DMS153 (cell line): ENCODE measurements at regions not wholly inside any gene's neighbourhood (a gene's known extent, or its start where the extent isn't known, plus 50 kb on each side); places are given as distances from the start of the nearest gene placed in this dataset.
"Not testable (repeated sequence)": the region's sequence is repeated elsewhere in the genome, so short reads cannot be mapped to it uniquely, and the experiment has no call there.

Experiments used
- DNase-seq: peaks from one replicate; lab custom pipeline; 2025; lab: John Stamatoyannopoulos, UW

DNA sequence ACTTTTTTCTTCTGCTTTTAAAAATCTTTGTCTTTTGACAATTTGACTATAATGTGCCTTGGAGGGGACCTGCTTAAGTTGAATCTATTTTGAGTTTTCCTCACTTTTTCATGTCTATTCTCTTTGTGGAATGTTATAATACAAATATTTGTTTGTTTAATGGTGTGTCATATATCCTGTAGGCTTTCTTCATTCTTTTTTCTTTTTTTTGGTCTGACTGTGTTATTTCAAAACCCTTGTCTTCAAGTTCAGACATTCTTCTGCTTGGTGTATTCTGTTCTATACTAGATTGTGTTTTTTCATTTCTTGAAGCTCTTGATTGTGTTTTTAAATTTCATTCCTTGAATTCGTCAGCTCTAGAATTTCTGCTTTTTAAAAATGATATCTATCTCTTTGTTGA, 228.2 kb downstream of the STK31 start:
- DNase-seq = no peak

- no peak for DNase-seq
Measured at GRCh38 chr7:23938937-23939552, 229.0 kb downstream of the STK31 start.

DNA sequence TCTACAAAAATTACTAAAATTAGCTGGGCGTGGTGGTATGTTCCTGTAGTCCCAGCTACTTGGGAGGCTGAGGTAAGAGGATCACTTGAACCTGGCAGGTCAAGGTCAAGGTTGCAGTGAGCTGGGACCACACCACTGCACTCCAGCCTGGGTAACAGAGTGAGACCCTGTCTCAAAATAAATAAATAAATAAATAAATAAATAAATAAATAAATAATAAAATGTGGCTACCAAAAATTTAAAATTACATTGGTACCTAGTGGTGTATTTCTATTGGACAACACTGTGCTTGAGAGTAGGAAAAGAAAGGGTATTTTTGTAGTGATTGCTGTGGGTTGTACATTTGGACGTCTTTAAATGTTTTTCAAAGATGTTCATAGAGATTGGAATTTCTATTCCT, 229.7 kb downstream of the STK31 start:
- not testable (repeated sequence) for DNase-seq

DNA sequence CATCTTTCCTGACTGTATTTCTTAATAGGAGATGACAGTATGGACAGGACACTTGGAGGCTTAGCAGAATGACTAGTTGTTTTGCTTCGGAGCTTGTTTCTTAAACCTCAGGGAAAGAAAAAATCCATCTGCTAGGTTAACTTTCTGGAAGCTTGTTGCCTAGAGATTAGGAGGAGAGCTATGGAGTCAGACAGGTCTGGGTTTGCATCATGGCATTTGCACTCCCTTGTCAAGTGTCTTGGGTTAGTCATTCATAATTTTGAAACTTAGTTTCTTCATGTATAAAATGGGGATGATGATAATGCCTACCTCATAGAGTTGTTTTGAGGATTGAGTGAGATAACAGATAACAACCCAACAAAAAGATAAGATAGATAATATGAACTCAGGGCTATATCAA, 231.5 kb downstream of the STK31 start:
- no peak for DNase-seq

- DNase-seq = no peak
Measured at GRCh38 chr7:23942032-23942431, 232.0 kb downstream of the STK31 start.

DNA sequence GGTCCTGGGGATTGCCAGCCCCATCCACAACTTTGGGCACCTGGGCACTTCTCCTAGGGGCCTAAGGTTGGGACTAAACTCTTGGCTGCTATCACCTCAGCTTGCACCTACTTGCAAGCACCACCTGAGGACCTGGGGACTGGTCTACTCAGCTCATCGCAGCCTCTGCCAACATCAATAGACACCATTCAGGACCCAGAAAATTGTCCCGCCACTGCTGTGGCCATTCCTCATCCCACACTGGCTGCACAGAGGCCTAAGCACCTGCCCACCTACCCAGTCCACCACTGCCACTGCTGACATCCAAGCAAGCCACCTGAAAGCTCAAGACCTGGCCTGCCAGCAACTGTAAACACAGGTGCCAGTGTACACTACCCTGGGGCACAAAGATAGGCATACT, 234.1 kb downstream of the STK31 start:
- no peak for DNase-seq

DNA sequence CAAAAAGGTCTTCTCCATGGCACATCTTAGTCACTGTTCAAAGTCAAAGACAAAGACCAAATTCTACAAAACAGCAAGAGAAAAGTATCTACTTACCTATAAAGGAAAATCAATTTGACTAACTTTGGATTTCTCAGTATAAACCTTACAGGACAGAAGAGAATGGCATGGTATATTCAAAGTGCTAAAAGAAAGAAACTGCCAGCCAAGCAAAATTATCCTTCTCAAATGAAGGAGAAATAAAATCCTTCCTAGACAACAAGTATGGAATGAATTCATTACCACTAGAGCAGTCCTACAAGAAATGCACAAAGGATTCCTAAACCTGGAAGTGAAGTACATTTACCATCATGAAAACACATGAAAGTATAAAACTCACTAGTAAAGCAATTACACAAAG, 235.5 kb downstream of the STK31 start:
- no peak for DNase-seq

- DNase-seq = no peak
Measured at GRCh38 chr7:23955145-23955544, 245.1 kb downstream of the STK31 start.

GRCh38 chr7:23955600-23956149, 245.7 kb downstream of the STK31 start:
- DNase-seq = no peak

DNA sequence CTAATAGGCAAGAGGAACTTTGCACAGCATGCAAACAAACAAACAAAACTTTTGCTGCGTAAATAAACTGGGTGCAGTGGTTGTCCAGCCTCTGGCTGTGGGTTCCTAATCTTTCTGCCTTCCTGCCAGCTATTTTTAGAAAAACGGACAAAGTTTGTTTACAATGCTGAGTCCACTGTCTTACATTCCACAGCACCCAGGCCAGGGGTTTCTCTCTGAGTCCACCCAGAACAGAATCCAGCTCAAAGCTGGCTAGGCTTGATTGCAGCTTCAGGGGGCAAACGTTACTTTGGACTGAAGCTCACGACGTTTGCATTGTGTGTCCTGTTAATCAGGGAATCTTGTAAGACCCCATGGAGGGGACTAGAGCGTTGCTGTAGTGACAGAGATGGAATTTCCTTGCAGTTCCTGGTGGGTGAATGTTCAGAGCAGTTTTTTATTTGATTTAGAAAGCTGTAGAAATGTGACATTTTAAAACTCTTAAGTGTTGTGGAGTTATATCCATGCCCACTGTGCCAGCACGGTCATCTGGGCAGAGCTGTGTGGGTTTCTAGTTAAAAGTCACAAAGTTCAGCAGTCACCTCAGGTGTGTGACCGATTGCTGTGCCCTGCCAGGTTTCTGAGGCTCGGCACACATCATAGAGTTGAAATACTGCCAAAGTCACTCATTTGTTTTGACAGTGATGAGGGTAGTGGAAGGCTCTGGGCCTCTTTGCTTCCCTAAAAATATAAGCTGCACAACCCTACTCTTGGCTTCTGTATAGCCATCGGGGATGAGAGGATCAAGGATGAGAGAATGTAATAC, 247.0 kb downstream of the STK31 start:
- DNase-seq = no peak

GRCh38 chr7:23959821-23960220, 249.8 kb downstream of the STK31 start:
- DNase-seq = no peak

DNA sequence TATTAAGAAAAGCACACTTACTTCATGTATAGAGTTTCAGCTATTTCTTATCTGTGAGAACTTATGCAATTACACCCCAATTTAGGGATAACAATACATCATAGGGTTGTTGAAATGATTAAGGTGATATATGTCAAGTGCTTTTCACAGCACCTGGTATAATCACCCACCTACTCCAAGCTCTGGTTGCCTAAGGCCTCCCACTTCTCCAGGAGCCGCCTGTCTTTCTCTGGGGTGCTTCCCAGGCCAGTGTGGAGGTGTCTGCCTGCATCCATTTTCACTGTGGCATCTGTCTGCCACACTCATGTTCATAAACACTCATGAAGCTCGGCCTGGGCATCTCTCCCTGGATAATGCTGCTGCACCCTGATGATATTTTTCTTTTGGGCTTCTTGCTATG, 250.3 kb downstream of the STK31 start:
- no peak for DNase-seq

GRCh38 chr7:23963461-23964165, 253.6 kb downstream of the STK31 start:
- DNase-seq = no peak

DNA sequence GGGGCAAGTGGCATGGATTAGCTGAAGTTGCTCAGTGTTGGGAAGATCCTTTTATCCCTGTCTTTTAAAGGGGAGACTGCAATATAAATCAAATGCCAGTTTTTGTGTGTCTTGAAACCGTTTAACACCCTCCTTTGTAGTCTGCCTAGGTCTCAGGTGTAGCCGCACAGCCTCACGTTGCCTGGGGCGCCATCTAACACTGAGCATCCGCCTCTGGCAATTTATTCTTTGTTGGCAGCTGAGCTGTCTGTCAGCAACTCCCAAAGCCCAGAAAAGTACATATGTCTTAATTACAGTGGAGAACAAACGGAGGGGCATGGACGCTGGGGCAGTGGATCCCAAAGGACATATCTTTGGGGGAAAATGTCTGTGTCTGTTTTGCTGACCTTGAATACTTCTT, 254.7 kb downstream of the STK31 start:
- DNase-seq = no peak

DNA sequence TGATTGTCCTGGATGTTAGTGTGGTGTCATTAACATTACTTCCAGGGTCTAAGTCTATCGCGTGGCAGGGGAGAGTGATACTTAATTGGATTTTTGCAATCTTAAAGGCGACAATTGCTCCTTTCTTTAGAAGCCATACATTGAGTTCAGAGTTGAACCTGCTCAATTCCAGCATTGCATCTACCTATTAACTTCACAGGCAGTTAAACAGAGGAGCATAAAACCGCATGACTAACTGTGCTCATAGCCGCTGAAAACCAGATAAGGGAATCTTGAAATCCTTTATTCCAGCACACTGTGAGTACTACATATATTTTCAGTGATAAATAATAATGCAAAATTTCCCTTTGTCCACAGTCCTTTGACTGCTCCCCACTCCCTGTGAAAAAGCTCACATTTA, 255.3 kb downstream of the STK31 start:
- no peak for DNase-seq

- DNase-seq = no peak
Measured at GRCh38 chr7:23966941-23967340, 256.9 kb downstream of the STK31 start.

GRCh38 chr7:23967949-23968599, 258.1 kb downstream of the STK31 start:
- no peak for DNase-seq

DNA sequence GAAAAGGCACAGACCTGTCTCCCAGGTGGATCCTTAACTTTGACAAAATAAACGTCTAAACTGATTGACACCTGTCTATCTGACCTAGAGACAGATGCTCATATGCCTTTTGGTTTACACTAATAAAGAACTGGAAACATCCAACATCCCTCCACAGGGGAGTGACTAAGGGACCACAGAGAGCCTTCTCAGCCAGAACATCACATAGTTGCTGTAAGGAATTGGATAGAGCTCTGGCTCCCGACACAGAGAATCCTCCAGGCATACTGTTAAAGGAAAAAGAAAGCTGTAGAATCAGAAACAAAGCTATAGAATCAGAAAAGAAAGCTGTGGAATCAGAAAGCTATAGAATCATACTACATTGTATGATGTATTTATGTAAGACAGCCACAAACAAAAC, 258.8 kb downstream of the STK31 start:
- no peak for DNase-seq

DNA sequence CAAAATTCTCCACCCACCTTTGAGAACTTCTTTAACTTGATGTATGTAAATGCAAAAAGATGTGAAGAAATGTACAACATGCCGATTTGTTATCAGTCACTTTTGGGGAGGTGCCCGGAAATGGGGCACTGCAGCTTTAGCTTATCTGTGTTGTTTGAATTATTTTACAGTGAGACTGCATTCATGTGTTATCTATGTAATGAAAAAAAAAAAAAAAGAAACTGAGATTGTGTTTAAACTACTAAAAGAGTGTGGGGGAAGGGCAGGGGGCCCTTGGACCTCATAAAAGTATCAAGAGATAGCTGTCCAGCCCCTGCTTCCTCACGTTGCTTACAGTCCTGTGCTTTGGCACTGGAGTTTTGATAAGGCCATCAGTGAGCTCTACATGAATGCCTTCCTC, 259.4 kb downstream of the STK31 start:
- DNase-seq = no peak

DNA sequence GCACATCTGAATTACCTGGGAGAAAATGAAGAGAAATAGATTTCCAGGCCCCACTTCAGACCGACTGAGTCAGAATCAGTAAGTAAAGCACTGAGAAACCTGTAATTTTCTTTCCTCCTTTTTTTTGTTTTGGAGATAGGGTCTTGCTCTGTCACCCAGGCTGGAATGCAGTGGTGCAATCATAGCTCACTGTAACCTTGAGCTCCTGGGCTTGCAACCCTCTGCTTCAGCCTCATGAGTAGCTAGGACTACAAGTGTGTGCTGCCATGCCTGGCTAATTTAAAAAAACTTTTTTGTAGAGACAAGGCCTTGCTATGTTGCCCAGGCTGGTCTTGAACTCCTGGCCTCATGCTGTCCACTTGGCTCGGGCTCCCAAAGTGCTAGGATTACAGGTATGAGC, 260.2 kb downstream of the STK31 start:
- no peak for DNase-seq

DNA sequence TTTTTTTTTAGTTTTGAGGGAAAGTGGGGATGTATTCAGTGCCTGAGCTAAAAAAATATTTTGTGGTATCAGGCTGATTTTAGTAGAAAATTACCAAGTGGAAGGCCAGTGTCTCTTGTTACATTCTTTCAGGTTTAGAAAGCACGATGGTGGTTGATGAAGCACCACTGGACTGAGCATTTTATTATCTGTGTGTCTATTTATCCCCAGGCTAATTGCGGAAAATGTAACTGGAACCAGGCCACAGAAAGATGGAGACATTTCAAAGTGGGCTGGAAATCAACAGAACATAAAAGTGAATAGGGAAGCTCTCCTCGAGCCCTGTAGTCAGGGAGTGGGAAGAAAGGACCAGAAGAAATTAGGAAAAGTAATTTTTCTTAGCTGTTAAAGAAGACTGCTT, 261.0 kb downstream of the STK31 start:
- DNase-seq = no peak

GRCh38 chr7:23972057-23972456, 262.0 kb downstream of the STK31 start:
- no peak for DNase-seq
